ENCODE measurements at regions not wholly inside any gene's neighbourhood (a gene's known extent, or its start where the extent isn't known, plus 50 kb on each side); places are given as distances from the start of the nearest gene placed in this dataset.

DNA sequence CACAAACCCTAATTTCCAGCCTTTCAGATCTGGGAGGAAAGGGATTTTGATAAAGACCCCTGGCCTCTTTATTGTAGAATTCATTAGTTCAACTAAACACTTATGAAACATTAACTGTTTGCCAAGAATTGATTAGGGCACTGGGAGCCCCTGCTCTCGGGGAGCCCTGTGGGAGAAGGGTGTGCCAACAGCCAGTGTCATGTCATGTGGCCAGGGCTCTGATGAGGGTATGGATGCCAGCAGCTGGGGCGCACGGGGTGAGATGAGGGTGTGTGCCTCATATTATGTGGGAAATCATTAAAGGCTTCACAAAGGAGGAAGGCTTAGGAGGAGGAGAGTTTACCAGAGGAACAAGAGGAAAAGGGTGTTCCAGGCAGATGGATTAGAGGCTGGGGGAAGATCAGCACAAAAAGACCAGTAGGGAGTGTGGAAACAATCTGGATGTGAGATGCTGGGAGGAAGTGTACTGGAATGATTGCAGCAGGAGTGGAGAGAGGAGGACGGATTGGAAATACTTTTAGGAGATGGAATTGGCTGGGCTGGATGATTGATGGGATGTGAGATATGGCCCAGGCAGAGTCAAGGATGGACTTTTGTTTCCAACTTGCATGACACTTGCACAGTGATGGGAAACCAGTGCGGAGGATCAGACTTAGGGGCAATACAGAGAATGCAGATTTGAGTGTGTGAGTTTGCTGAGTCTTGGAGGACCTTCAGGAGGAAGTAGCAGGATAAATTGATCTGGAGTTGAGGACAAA is 137.8 kb downstream of the CSNK2A3 start:
- Histone ChIP-seq H3K4me3 (no peak overlapping the region), H3K27me3 (ENCODE audit: low read depth) (no peaks in the 10 kb centered on the region), H3K27ac (replicated peaks) (no peak overlapping the region), H3K36me3 (no peaks in the 10 kb centered on the region), H3K4me1 (peaks cover 42% of the 10 kb centered on the region), H3K9me3 (replicated peaks) (no peaks in the 10 kb centered on the region)
- intact Hi-C loops (cut with micrococcal nuclease) = no loop called here
- TF ChIP-seq, protein P1, sequence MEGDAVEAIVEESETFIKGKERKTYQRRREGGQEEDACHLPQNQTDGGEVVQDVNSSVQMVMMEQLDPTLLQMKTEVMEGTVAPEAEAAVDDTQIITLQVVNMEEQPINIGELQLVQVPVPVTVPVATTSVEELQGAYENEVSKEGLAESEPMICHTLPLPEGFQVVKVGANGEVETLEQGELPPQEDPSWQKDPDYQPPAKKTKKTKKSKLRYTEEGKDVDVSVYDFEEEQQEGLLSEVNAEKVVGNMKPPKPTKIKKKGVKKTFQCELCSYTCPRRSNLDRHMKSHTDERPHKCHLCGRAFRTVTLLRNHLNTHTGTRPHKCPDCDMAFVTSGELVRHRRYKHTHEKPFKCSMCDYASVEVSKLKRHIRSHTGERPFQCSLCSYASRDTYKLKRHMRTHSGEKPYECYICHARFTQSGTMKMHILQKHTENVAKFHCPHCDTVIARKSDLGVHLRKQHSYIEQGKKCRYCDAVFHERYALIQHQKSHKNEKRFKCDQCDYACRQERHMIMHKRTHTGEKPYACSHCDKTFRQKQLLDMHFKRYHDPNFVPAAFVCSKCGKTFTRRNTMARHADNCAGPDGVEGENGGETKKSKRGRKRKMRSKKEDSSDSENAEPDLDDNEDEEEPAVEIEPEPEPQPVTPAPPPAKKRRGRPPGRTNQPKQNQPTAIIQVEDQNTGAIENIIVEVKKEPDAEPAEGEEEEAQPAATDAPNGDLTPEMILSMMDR (IDR thresholded peaks at IDR 0.05; ENCODE audit: borderline replicate concordance) = no peak
- no peak for DNase-seq

DNA sequence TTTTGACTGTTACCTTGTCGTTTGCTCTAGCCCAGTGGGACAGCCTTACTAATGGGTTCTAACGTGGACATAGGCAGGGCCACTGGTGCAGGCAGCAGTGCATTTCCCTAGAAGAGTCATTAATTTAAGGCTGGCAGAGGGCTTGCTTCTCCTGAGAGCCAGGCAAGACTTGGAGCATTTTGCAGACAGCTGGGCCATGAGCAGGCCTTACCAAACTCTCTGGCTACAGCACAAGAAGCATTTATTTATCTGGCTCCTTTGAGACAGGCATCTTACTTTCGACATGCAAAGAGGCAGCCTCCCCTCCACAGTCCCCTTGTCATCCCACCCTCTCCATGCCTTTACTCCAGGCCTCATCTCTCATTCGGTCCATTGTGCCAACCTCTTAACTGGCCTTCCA is 139.9 kb downstream of the CSNK2A3 start:
- no peak overlapping the region for H3K27ac ChIP-seq (replicated peaks)
- intact Hi-C loops (cut with micrococcal nuclease) = no loop called here
- no peak for DNase-seq

DNA sequence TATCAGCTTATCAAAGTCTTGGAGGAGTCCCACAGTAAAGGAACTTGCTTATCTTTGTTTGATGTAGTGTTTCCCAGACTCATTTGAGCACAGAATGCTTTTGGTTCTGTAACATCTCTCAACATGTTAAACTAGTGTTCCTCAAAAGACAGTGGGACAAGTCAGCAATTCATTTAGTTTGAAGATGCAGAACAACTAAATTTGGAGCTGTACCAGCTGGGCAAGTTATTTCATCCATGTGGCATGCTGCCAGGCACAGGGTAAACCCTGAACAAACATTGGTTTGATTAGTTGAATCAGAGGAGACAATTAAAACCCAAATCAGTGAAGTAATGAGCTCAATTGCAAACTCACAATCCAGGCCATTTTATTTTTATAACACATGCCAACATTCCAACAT is 141.2 kb downstream of the CSNK2A3 start:
- no peak overlapping the region for H3K27ac ChIP-seq (replicated peaks)
- no peaks in the 10 kb centered on the region for H3K9me3 ChIP-seq (replicated peaks)
- no peak overlapping the region for H3K4me3 ChIP-seq
- peaks cover 29% of the 10 kb centered on the region for H3K4me1 ChIP-seq
- intact Hi-C loops (cut with micrococcal nuclease) = no loop called here
- H3K36me3 ChIP-seq = no peaks in the 10 kb centered on the region
- TF ChIP-seq, protein P1 (IDR thresholded peaks at IDR 0.05; ENCODE audit: borderline replicate concordance) = no peak
- no peak for DNase-seq
- no peaks in the 10 kb centered on the region for H3K27me3 ChIP-seq (ENCODE audit: low read depth)

More for the DNA sequence above, 139.9 kb downstream of the CSNK2A3 start:
- Histone ChIP-seq H3K4me1 (peaks cover 30% of the 10 kb centered on the region), H3K9me3 (replicated peaks) (no peaks in the 10 kb centered on the region), H3K36me3 (no peaks in the 10 kb centered on the region), H3K4me3 (no peak overlapping the region), H3K27me3 (ENCODE audit: low read depth) (no peaks in the 10 kb centered on the region)
- TF ChIP-seq, protein P1 (IDR thresholded peaks at IDR 0.05; ENCODE audit: borderline replicate concordance) = no peak

DNA sequence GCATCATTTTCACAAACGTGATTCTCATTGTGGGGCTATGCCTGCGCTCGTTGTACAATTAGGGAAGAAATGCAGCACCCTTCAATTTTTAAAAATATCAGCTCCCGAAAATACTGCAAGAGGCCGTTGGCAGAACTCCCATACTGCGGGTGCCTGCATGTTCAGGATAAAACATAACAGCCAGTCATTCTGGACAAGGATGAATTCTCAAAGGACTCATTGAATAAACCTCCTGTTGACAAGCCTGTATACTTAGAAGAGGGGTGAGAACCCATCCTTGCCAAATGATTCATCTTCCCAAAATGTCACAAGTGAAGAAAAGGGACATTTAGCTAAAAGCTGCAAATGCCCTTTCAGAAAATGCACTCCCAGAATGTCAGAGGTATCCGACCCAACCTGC is 141.9 kb downstream of the CSNK2A3 start:
- DNase-seq = no peak

DNA sequence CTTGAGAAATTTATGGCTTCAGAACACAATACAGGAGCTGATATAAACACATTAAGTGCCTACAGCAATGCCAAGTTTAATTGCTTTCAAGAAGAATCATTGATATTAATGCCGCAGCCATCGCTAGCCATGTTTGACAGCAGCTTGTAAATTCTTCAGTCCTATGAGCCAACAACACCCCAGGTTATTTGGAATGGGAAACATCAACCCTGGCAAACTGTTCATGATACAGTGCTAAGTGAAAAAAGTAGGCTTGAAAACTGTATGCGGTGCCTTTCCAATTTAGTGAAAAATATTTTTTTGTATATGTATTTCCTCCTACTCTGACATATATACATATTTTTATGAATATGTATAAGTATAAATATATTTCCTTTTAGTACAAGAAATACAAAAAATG is 142.6 kb downstream of the CSNK2A3 start:
- no peak for DNase-seq
- Histone ChIP-seq H3K27ac (replicated peaks) (no peak overlapping the region), H3K4me1 (peaks cover 29% of the 10 kb centered on the region), H3K36me3 (no peaks in the 10 kb centered on the region), H3K27me3 (ENCODE audit: low read depth) (peaks cover 5% of the 10 kb centered on the region), H3K4me3 (no peak overlapping the region), H3K9me3 (replicated peaks) (no peaks in the 10 kb centered on the region)
- TF ChIP-seq, protein P1 (IDR thresholded peaks at IDR 0.05; ENCODE audit: borderline replicate concordance) = no peak
- intact Hi-C loops (cut with micrococcal nuclease) = no loop called here

More for the DNA sequence above, 141.9 kb downstream of the CSNK2A3 start:
- Histone ChIP-seq H3K27me3 (ENCODE audit: low read depth) (peaks cover 3% of the 10 kb centered on the region), H3K4me1 (peaks cover 29% of the 10 kb centered on the region), H3K36me3 (no peaks in the 10 kb centered on the region), H3K27ac (replicated peaks) (no peak overlapping the region), H3K4me3 (no peak overlapping the region), H3K9me3 (replicated peaks) (no peaks in the 10 kb centered on the region)
- TF ChIP-seq, protein P1 (IDR thresholded peaks at IDR 0.05; ENCODE audit: borderline replicate concordance) = no peak
- intact Hi-C loops (cut with micrococcal nuclease) = no loop called here
